Fibroblast of villous mesenchyme (primary cell): ENCODE measurements at regions not wholly inside any gene's neighbourhood (a gene's known extent, or its start where the extent isn't known, plus 50 kb on each side); places are given as distances from the start of the nearest gene placed in this dataset.

Experiments used
- DNase-seq: peaks from one replicate; pipeline ENCODE4 v3.0.0-alpha.2; 2010; ENCODE audit warnings: low read depth
- H3K4me3 ChIP-seq: 2 replicates; pipeline ENCODE4 v1.5.1; 2011; ENCODE audit warnings: low read depth, mild to moderate bottlenecking, low read length
- CTCF ChIP-seq: IDR thresholded peaks from 2 replicates; pipeline ENCODE4 v1.5.1; 2012; ENCODE audit warnings: low read depth, mild to moderate bottlenecking, low read length; ENCODE audit not compliant: insufficient read depth

DNA sequence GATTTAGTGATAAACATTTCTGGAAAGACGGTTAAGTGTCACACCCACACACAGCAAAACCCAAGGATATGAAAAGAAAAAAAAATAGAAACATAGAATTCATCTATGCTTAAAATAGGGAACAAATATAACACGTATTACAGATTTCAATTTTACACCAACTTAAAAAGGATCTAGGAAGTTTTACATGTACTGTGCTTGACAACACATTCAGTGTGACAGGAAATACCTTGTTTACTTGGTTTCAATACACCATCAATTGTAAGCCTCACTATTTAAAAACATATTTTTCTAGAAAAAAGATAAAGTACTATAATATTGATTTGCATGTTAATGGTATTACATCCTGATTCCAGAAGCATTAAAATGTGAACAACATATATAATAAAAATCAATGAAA lies 77.0 kb upstream of the SPRY1 start:
- no peak for TF ChIP-seq CTCF
- no peak overlapping the region for H3K4me3 ChIP-seq
- DNase-seq = no peak

DNA sequence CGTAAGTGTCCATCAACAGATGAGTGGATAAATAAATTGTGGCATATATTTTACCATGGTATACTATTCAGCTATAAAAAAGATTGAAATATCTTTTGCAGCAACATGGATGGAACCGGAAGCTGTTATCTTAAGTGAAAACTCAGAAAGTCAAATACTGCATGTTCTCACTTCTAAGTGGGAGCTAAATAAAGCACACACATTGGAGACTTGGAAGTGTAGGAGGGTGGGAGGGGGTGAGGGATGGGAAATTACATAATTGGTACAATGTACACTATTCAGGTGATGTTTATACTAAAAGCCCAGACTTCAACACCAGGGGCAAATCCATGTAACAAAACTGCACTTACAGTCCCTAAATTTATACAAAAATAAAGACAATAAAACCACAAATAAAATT lies 72.6 kb upstream of the SPRY1 start:
- TF ChIP-seq CTCF = no peak
- no peak overlapping the region for H3K4me3 ChIP-seq
- DNase-seq = no peak

GRCh38 chr4:123325241-123325681 lies 71.3 kb upstream of the SPRY1 start:
- TF ChIP-seq CTCF = no peak
- H3K4me3 ChIP-seq = no peak overlapping the region
- no peak for DNase-seq

DNA sequence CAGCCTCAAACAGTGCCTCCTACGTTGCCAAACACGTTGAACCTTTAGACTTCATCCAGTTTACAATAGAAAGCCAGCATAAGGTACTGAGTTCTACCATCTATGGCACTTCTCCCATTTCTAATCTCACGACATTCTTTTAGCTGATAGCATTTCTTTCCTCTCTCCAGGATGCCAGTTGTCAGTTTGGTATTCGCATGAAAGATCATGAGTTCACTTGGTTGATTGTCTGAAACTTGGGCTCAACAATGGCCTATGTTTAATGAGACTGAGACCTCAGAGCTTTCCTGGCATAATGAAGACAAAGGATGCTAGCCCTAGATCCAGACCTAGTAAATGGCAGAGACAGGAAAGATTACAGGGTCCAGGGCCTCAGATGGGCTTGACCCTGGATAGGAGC lies 69.2 kb upstream of the SPRY1 start:
- TF ChIP-seq CTCF = no peak
- DNase-seq = no peak
- no peak overlapping the region for H3K4me3 ChIP-seq

DNA sequence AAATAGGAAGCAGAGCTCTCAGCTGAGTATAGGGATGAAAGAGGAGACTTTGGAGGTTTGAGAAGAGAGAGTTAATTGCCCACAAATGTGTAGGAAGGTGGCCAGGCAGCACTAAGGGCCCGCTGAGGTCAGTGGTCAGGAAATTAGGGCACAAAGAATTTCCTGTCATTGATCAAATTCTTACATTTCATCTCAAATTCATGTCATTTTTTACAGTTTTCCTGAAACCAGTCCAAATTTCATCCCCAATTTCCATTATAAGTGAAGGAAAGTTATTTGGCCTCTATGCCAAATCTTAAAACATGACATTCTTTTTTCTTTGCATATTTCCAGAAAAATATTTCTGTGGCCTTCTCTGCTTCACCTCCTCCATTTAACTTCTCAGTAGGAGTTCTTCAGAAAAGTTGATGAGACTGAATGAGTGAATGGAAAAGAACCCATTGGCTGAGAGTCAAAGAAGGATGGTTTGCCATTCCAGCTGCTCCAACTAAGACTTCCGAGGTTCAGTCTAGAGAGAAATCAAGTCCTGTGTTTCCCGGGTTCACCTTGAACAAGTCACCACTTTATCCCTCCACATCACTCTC lies 68.7 kb upstream of the SPRY1 start:
- no peak overlapping the region for H3K4me3 ChIP-seq
- no peak for TF ChIP-seq CTCF
- no peak for DNase-seq

GRCh38 chr4:123338715-123339114 lies 57.9 kb upstream of the SPRY1 start:
- DNase-seq = no peak
- no peak for TF ChIP-seq CTCF
- H3K4me3 ChIP-seq = no peak overlapping the region
